ENCODE measurements at regions not wholly inside any gene's neighbourhood (a gene's known extent, or its start where the extent isn't known, plus 50 kb on each side); places are given as distances from the start of the nearest gene placed in this dataset.

DNA sequence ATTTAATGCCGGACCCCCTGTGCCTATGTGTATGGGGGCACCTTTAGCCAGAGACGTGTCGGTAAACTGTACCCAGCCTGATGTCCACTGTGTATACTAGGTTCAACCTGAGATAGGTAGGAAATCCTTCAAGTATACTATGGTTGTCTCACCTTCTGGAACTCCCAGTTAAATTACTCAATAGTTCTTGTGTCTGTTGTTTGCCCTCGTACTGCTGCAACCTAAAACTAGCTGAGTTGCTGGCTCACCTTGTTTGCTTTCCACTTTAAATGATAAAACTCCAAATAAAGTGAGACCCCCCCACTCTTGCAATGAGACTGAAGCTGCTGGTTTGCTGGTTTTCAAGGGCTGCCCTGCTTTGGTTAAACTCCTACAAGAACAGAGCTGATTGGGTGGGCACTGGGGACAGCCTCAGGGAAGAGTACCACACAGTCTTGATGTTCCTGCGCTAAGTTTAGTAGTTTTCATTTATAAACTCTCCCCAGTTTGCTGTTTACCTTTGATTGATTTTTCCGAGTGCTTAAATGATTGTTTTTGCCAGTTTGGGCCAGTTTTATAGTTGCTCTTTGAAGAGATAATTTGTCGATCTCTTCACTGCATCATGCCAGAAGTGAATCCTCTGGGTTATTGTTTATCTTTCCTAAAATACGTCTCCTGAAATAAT lies 1281.8 kb upstream of the MAP3K7 start:
- FAIRE-seq = no peak

- FAIRE-seq = no peak
Measured at GRCh38 chr6:91865889-91866288, 1279.0 kb upstream of the MAP3K7 start.

DNA sequence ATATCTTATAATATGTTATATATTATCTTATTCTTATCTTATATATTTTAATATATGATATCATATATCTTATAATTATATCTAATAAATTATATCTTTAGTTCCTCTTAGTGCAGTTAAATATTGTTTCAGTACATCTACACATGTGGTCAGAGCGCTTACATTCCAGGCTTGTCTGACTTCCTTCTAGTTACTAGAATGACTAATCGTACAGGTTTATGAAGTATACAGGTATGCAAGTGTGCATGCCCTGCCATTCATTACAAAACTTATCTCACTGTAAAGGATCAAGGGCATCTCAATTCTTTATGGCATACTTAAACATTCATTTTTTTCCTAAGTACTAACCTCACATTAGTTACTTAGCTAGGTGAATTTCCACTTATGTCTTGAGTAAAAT lies 1278.0 kb upstream of the MAP3K7 start:
- no peak for FAIRE-seq

- FAIRE-seq = no peak
Measured at GRCh38 chr6:91860541-91861335, 1273.9 kb upstream of the MAP3K7 start.

DNA sequence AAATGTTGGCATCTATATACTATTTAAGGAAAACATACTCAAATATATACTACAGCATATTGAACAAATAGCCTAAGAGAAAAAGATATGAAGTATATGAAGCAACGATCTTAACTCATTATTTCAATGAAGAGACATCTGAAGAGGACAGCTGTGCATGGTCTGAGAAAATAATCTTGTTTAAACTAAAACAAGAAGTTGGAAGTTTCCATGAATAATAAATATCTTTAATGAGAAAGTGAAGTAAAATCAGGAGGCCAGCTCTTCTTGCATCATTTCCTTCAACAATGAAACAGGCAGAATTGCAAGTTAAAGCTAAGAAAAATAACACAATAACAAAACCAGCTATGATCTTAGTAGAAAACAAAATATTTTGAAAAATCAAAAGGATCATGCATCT lies 1265.4 kb upstream of the MAP3K7 start:
- no peak for FAIRE-seq

DNA sequence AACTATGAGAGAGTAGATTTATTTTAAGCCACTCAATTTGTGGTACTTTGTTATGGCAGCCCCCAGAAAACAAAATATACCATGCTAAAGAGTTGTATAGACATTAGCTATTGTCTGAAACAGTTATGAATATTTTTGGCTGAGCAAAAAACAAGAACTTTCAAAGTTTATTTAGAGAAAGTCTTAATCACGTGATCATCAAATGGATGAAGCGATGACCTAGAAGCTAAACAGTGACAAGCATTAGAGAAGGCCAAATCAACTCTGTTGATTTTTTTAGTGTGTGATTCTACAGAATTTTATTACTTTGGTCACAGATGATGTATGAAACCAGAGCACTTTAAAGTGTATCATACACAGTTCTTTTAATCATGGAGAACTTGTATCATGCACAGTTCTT lies 1247.9 kb upstream of the MAP3K7 start:
- no peak for FAIRE-seq

- no peak for FAIRE-seq
Measured at GRCh38 chr6:91827151-91827550, 1240.3 kb upstream of the MAP3K7 start.

- no peak for FAIRE-seq
Measured at GRCh38 chr6:91826128-91826527, 1239.3 kb upstream of the MAP3K7 start.

- FAIRE-seq = no peak
Measured at GRCh38 chr6:91824331-91824730, 1237.5 kb upstream of the MAP3K7 start.

DNA sequence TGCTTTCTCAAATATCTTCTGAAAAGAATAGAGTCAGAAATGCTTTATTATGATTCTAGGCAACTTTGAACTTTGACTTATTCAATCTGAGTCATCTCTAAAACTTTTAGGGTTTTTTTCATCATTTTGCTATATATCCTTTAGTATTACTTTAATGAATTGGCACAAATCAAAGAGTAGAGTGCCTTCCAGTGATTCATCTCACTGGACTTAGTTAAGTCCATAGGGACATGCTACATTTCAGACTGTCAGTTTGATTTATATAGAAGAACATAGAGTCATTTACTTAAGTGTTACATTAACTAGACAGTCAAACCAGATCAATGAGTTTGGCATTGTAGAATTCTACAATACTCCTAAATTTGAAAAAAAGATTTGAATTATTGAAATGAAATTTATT lies 1235.7 kb upstream of the MAP3K7 start:
- FAIRE-seq = no peak

DNA sequence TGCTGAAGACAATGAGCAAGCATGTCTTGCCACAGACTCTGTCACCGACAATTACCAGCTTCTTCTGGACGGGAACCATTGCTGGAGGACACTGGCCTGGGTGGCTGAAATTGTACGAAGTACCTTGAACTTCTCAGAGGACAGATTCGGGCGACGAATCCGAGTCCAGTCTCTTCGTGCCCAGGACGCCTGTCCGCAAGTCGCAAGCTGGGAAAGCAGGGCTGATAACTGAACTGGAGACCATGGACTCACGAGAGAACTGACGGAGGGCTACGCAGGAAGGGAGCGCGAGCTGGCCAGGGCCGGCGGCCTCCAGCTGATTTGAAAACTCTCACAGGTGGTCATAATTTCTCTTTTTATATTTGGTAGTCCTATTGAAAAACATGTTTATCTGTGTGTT lies 1229.5 kb upstream of the MAP3K7 start:
- FAIRE-seq = no peak

- no peak for FAIRE-seq
Measured at GRCh38 chr6:91813641-91814040, 1226.8 kb upstream of the MAP3K7 start.

GRCh38 chr6:91812596-91813274 lies 1225.9 kb upstream of the MAP3K7 start:
- no peak for FAIRE-seq

DNA sequence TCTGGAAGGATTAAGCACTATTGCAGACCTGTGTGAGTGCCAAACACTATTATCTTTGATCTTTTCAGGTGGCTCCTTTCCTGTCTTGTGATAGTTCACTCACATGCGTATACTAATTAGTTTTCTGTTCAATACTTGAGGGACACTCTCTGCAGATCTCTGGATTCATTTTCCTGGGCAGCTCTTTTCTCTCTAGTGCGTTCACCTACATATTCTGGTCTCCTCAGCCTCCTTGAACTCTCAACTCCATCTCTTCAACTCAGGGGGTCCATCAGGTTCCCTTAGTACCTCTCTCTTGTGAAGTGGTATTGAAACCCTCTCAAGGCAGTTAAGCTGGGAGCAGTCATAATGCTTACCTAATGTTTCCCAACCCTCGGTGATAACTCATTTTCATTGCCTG lies 1218.1 kb upstream of the MAP3K7 start:
- FAIRE-seq = no peak

GRCh38 chr6:91802431-91802830 lies 1215.6 kb upstream of the MAP3K7 start:
- no peak for FAIRE-seq

DNA sequence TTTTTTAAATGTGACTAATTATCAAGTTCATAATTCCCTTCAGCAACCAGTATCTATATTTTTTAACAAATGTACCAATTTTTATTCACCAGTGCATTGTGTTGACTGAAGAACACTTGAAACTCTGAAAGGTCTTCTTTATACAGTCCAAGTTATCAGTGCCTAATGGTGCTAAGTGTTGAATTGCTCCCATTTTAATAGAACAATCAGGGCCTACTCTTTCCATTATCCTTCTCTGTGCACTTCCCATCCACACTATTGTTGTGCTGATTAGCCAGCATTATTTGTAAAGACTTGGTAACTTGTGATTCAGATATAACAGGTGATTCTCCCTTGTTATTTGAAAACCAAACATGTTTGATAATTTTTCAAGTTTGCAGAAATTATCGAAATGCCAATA lies 1209.7 kb upstream of the MAP3K7 start:
- FAIRE-seq = no peak

DNA sequence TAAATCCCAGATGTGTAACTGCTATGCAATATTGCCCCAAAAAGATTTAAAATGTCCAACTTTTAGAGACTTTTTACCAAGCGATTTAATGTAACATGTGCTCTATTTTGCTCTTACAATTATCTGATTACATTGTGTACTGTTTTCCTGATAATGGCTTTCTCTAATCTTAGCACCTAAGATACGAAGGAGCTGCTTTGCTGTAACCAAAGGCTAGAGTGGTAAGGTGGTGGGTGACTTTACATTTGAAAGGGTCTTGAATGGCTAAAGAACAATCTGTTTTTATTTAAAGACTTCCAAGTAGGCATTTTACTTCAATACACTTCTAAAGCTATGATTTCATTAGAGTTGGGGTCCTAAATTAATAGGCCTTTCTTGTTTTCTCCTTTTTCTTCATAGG lies 1201.6 kb upstream of the MAP3K7 start:
- no peak for FAIRE-seq

GRCh38 chr6:91786474-91787184 lies 1199.8 kb upstream of the MAP3K7 start:
- FAIRE-seq = no peak

DNA sequence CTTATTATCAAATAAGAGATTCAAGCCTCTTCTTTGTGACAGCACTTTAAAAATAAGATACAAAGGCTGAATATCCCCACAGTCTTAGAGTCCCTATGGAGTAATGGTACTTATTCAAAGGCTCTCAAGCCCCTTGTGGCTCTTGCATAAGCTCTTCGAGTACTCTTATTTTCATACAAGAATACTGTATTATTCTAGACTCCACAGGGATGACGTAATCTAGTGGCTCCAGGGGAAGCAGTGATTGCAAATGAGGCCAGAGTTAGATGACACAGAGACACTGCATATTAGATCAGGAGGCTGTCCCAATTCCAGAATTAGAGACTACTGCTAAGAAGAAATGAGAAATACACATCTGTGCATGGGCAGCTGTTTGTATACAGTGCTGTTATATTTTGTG lies 1195.9 kb upstream of the MAP3K7 start:
- no peak for FAIRE-seq

DNA sequence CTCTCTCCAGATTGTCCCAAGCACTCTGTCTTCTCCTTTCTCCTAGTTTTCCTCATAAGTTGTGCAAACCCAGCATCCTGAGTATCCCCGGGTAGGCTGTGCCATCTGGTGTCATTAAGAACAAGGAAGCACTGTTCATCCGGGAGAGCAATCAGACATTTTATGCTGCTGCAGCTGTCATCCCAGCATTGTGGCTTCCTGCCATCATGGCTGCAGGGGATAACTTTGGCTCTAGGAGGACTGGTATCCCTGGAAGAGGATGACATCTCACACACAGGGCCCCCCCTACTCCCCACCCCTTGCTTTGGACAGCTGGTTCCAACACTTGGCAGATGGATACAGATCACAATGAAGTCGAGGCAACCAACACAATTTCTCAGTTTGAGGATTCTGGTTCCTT lies 1195.1 kb upstream of the MAP3K7 start:
- FAIRE-seq = no peak

- FAIRE-seq = no peak
Measured at GRCh38 chr6:91780270-91780669, 1193.4 kb upstream of the MAP3K7 start.

DNA sequence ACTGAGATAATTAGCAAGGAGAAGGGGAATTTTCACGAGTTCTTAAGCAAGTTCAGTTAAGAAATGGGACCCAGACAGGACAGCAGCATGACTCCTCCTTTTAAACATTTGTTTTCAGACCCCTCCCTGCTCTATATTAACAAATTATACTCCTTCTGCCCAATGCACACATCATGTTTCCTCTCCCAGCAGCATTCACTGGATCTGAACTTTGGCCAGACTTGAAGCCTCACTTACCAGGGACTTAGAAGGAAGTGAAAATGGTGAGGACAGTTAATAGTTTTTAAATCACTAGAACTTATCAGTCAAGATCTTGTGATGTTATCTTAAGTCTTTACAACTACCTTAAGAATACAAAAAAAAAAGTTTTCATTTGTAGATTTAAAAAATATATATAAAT lies 1174.7 kb upstream of the MAP3K7 start:
- FAIRE-seq = no peak

DNA sequence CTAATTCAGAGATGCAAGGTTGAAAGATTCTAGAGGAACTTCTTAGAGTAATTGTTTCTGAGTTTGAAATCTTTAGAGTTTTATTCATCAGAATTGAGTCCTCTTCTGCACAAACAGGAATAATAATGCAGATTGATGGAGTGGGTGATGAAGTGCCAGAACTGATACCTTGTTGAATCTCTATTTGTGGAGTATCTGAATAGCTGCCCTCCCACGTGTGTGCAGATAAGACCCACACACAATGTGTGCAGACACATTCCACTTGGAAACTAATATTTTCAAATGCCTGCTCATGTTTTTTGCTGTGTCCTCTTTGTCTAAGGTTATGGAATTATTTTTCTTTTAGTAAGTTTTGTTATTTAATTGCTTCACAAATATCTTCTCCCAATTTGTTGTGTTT lies 1167.8 kb upstream of the MAP3K7 start:
- FAIRE-seq = no peak

DNA sequence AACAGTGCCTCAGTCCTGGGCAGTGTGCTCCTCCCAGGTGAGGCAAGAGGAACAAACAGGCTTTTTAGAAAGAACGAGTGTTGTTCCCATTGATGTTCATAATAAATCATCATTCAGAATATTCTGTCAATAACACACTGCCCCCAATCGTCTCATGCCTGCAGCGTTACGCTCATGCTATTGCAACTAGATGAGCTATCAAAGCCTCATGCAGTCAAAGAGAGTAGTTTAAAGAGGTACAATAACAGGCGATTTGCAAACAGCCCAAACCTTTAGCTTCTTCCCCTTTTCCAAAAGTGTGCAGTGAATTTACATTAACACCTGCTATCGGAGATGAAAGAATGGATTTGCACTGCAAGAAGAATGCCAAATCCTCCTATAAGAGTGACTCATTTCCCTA lies 1164.7 kb upstream of the MAP3K7 start:
- FAIRE-seq = no peak

Data from TTC549 (cell line).